Activated T-helper 2 cell treated with anti-CD3 and anti-CD28 coated beads, Interferon-gamma antibody, Interleukin-2, Interleukin-4, amounts not matched to agents 10 μg/mL and 5 μg/mL and 100 μg/mL, durations not matched to agents 14 hours and 24 hours and 36 hours (primary cell): ENCODE measurements at regions not wholly inside any gene's neighbourhood (a gene's known extent, or its start where the extent isn't known, plus 50 kb on each side); places are given as distances from the start of the nearest gene placed in this dataset.

ENCODE experiments used
- DNase-seq: peaks from one replicate; pipeline ENCODE4 v3.0.0; 2021; ENCODE audit warnings: low spot score
- H3K27ac Mint-ChIP-seq: one replicate; pipeline ENCODE4 v1.8.0; 2021; ENCODE audit warnings: mixed read lengths
- H3K27me3 Mint-ChIP-seq: one replicate; pipeline ENCODE4 v1.8.0; 2021; ENCODE audit warnings: low read depth, mixed read lengths
- H3K36me3 Mint-ChIP-seq: one replicate; pipeline ENCODE4 v1.8.0; 2021; ENCODE audit warnings: low read depth, mixed read lengths
- H3K4me1 Mint-ChIP-seq: one replicate; pipeline ENCODE4 v1.8.0; 2021; ENCODE audit warnings: low read depth, mixed read lengths
- H3K4me3 Mint-ChIP-seq: one replicate; pipeline ENCODE4 v1.8.0; 2021; ENCODE audit warnings: low read depth, mild to moderate bottlenecking, moderate library complexity, mixed read lengths
- H3K9me3 Mint-ChIP-seq: one replicate; pipeline ENCODE4 v1.8.0; 2021; ENCODE audit warnings: mixed read lengths
- intact Hi-C: fragments of 100-400 bp; cut with micrococcal nuclease; formaldehyde crosslinking; loops from one replicate; pipeline ENCODE4 v1.15.1; 2023

DNA sequence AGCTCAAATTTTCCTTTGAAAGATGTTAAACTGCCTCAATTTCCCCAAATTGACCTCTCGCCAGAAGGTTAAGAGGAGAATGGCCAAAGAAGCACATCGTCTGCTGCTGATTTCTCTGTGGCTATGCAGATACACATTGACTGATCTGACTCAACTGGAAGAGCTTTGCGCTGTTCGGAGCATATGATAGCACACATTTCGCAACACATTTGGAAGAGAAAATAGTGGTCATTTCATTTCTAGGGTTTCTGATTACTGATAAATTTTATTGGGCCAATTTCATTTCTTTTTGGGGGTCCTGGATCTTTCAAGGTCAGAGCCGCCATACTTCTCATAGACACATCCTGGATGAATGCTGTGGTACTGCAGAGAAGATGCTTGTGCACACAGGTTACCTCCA lies 138.5 kb downstream of the TMEM200C start:
- H3K4me3 Mint-ChIP-seq: no peak overlapping the region
- no peaks in the 10 kb centered on the region for H3K36me3 Mint-ChIP-seq
- H3K27ac Mint-ChIP-seq: no peak overlapping the region
- H3K9me3 Mint-ChIP-seq: no peaks in the 10 kb centered on the region
- no peak for DNase-seq
- H3K27me3 Mint-ChIP-seq: no peaks in the 10 kb centered on the region
- intact Hi-C loops: no loop called here
- no peaks in the 10 kb centered on the region for H3K4me1 Mint-ChIP-seq

- H3K27ac Mint-ChIP-seq: no peak overlapping the region
- no peaks in the 10 kb centered on the region for H3K9me3 Mint-ChIP-seq
- H3K27me3 Mint-ChIP-seq: no peaks in the 10 kb centered on the region
- intact Hi-C loops: no loop called here
- no peak overlapping the region for H3K4me3 Mint-ChIP-seq
- no peaks in the 10 kb centered on the region for H3K36me3 Mint-ChIP-seq
- no peak for DNase-seq
- H3K4me1 Mint-ChIP-seq: no peaks in the 10 kb centered on the region
These were observed 147.6 kb downstream of the TMEM200C start for GRCh38 chr18:5747678-5748077.

- DNase-seq: no peak
- intact Hi-C loops: no loop called here
- Mint-ChIP-seq H3K4me3 (no peak overlapping the region), H3K36me3 (no peaks in the 10 kb centered on the region), H3K9me3 (no peaks in the 10 kb centered on the region), H3K27me3 (no peaks in the 10 kb centered on the region), H3K4me1 (no peaks in the 10 kb centered on the region), H3K27ac (no peak overlapping the region)
These were observed 148.5 kb downstream of the TMEM200C start for GRCh38 chr18:5746844-5747243.

DNA sequence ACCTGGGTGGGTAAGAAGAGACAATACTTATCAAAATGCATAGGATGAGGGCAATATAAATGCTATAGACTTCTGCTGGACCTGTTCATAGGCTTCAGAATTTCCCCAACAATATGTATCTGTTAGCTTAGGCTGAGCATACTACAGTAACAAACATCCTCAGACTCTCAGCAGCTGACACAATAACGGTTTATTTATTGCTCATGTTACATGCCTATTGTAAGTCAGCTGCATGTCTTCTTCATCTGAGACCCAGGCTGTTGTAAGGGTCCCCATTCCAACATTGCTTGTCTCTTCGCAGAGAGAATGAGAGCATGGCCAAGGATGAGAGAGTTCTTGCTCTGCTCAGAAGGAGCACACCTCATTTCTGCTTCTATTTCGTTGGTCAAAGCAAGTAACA lies 150.7 kb downstream of the TMEM200C start:
- DNase-seq: no peak
- no peaks in the 10 kb centered on the region for H3K36me3 Mint-ChIP-seq
- H3K27ac Mint-ChIP-seq: no peak overlapping the region
- no peaks in the 10 kb centered on the region for H3K9me3 Mint-ChIP-seq
- H3K4me3 Mint-ChIP-seq: no peak overlapping the region
- H3K4me1 Mint-ChIP-seq: no peaks in the 10 kb centered on the region
- H3K27me3 Mint-ChIP-seq: no peaks in the 10 kb centered on the region
- intact Hi-C loops: no loop called here

DNA sequence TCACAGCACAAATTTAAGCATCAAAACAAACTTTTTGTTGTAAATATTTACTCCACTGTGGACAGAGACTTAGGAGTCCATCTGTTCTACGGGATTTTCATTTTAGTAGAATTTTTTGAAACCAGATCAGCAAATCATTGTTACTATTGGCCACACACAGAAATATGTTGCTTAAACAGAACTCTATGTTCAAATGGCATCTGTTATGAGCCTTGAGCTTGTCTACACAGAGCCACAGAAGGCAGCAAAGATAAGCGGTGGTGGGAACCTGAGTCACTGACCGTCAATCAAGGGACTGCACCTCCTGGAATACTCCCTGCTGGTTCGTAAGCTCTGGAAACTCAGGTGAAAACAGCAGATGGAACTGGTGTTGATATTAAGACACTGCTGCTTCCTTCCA lies 156.8 kb downstream of the TMEM200C start:
- no peak overlapping the region for H3K27ac Mint-ChIP-seq
- DNase-seq: no peak
- H3K9me3 Mint-ChIP-seq: no peaks in the 10 kb centered on the region
- H3K4me1 Mint-ChIP-seq: no peaks in the 10 kb centered on the region
- intact Hi-C loops: no loop called here
- H3K27me3 Mint-ChIP-seq: no peaks in the 10 kb centered on the region
- H3K36me3 Mint-ChIP-seq: no peaks in the 10 kb centered on the region
- H3K4me3 Mint-ChIP-seq: no peak overlapping the region

- DNase-seq: no peak
- H3K27ac Mint-ChIP-seq: no peak overlapping the region
- no peaks in the 10 kb centered on the region for H3K36me3 Mint-ChIP-seq
- H3K4me3 Mint-ChIP-seq: no peak overlapping the region
- no peaks in the 10 kb centered on the region for H3K27me3 Mint-ChIP-seq
- intact Hi-C loops: no loop called here
- H3K9me3 Mint-ChIP-seq: no peaks in the 10 kb centered on the region
- H3K4me1 Mint-ChIP-seq: no peaks in the 10 kb centered on the region
These were observed 163.0 kb downstream of the TMEM200C start for GRCh38 chr18:5732318-5732717.

DNA sequence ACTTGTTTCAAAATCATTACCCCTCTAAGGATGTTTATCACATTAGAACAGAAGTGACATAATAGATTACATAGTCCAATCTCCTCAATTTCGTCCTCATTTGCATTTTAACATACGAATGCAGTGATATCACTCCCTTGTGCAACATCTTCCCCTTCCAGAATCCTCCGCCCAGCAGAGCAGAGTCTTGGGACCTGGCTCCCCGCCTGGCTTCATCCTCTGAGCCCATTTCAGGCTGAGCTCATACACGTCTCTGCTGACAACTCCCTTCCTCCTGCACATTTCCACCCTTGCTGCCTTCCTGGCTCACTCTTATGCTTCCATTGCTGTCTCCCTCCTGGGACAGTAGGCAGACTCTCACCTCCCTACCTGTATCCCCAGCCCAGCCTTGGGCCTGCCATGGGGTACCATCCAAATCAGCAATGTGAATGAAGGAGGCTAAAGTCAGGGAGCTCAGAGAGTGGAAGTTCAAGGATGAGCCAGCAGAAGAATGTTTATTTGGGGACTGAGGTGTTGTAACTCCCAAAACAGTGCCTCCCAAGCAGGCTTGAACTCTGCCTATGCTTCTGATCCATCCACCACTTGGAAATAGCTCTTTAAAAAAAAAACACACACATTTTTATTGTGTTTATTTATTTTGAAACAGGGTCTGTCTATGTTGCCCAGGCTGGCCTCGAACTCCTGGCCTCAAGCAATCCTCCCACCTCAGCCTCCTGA lies 165.2 kb downstream of the TMEM200C start:
- Mint-ChIP-seq H3K36me3 (no peaks in the 10 kb centered on the region), H3K27me3 (no peaks in the 10 kb centered on the region), H3K9me3 (no peaks in the 10 kb centered on the region), H3K4me3 (no peak overlapping the region), H3K27ac (no peak overlapping the region), H3K4me1 (no peaks in the 10 kb centered on the region)
- intact Hi-C loops: no loop called here
- DNase-seq: no peak

DNA sequence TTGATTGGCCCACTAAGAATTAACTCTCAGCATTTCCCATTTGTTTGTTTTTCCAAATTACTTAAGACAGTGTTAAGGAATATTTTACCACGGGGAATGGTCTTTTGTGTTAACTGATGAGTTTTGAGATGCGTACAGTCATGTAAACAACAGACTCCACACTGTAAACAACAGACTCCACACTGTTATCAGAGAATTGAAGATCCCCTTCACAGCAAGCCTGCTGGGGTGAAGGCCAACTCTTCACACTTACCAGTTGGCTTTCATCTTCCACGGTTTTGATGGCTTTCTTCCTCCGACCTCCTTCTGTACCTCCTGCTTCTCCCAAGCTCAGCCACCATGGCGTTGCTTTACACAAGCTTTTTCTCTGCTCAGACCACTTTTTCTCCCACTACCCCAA lies 166.8 kb downstream of the TMEM200C start:
- Mint-ChIP-seq H3K9me3 (no peaks in the 10 kb centered on the region), H3K4me1 (no peaks in the 10 kb centered on the region), H3K4me3 (no peak overlapping the region), H3K27me3 (no peaks in the 10 kb centered on the region), H3K27ac (no peak overlapping the region), H3K36me3 (no peaks in the 10 kb centered on the region)
- intact Hi-C loops: no loop called here
- no peak for DNase-seq

GRCh38 chr18:5726011-5726410 lies 169.3 kb downstream of the TMEM200C start:
- no peaks in the 10 kb centered on the region for H3K27me3 Mint-ChIP-seq
- H3K4me1 Mint-ChIP-seq: no peaks in the 10 kb centered on the region

GRCh38 chr18:5721924-5722323 lies 173.4 kb downstream of the TMEM200C start:
- intact Hi-C loops: no loop called here
- Mint-ChIP-seq H3K4me3 (no peak overlapping the region), H3K27me3 (no peaks in the 10 kb centered on the region), H3K27ac (no peak overlapping the region), H3K36me3 (no peaks in the 10 kb centered on the region), H3K4me1 (no peaks in the 10 kb centered on the region), H3K9me3 (no peaks in the 10 kb centered on the region)
- DNase-seq: no peak

More at GRCh38 chr18:5726011-5726410, 169.3 kb downstream of the TMEM200C start:
- no peaks in the 10 kb centered on the region for H3K36me3 Mint-ChIP-seq
- no peak overlapping the region for H3K4me3 Mint-ChIP-seq
- no peaks in the 10 kb centered on the region for H3K9me3 Mint-ChIP-seq
- intact Hi-C loops: no loop called here
- H3K27ac Mint-ChIP-seq: no peak overlapping the region
- no peak for DNase-seq

DNA sequence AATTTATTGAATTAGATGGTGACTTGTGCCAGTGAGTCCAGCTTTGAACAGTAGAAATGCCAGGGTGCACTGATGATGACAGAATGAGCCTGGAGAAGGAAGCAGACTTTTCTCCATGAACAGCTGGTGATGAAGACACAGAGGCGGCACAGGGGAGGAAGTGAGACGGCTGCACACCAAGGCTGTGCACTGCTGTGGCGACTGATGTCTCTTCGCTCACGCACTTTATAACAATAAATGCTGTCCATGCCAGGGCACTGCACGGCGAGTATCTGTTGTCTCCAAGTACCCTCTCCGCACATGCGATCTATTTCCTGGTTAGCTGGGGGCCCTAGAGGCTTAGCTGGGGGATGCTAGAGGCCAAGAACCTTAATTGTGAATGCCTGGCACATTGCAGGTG lies 175.2 kb downstream of the TMEM200C start:
- Mint-ChIP-seq H3K4me1 (no peaks in the 10 kb centered on the region), H3K4me3 (no peak overlapping the region), H3K9me3 (no peaks in the 10 kb centered on the region), H3K27me3 (no peaks in the 10 kb centered on the region), H3K36me3 (no peaks in the 10 kb centered on the region), H3K27ac (no peak overlapping the region)
- intact Hi-C loops: no loop called here
- no peak for DNase-seq

GRCh38 chr18:5717256-5717655 lies 173.5 kb upstream of the EPB41L3 start:
- H3K36me3 Mint-ChIP-seq: no peaks in the 10 kb centered on the region
- H3K4me3 Mint-ChIP-seq: no peak overlapping the region
- no peaks in the 10 kb centered on the region for H3K9me3 Mint-ChIP-seq
- H3K4me1 Mint-ChIP-seq: no peaks in the 10 kb centered on the region
- intact Hi-C loops: no loop called here
- H3K27ac Mint-ChIP-seq: no peak overlapping the region
- no peak for DNase-seq
- H3K27me3 Mint-ChIP-seq: no peaks in the 10 kb centered on the region

DNA sequence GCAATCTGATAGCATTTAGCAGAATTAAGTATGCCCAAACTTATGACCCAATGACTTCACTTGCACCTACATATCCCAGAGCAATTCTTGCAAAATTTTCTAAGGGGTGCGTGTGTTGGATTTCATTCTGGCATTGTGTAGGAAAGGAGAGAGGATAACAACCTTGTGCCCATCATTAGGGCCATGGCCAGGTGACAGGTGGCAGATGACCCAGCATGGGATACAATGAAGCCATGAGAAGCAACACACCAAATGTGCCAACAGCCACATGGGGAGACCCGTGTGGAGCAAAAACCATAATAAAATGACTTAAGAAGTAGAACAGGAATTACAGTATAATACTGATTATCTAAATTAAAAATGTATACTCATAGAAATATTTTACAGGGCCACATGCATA lies 166.9 kb upstream of the EPB41L3 start:
- H3K4me3 Mint-ChIP-seq: no peak overlapping the region
- no peak overlapping the region for H3K27ac Mint-ChIP-seq
- no peaks in the 10 kb centered on the region for H3K4me1 Mint-ChIP-seq

GRCh38 chr18:5710235-5710634 lies 166.4 kb upstream of the EPB41L3 start:
- Mint-ChIP-seq H3K4me3 (no peak overlapping the region), H3K27ac (no peak overlapping the region), H3K9me3 (no peaks in the 10 kb centered on the region), H3K36me3 (no peaks in the 10 kb centered on the region), H3K27me3 (no peaks in the 10 kb centered on the region), H3K4me1 (no peaks in the 10 kb centered on the region)
- intact Hi-C loops: no loop called here
- DNase-seq: no peak

More for the DNA sequence above, 166.9 kb upstream of the EPB41L3 start:
- Mint-ChIP-seq H3K9me3 (no peaks in the 10 kb centered on the region), H3K27me3 (no peaks in the 10 kb centered on the region), H3K36me3 (no peaks in the 10 kb centered on the region)
- no peak for DNase-seq
- intact Hi-C loops: no loop called here
